ENCODE measurements at regions not wholly inside any gene's neighbourhood (a gene's known extent, or its start where the extent isn't known, plus 50 kb on each side); places are given as distances from the start of the nearest gene placed in this dataset.

- TF ChIP-seq, protein P1, sequence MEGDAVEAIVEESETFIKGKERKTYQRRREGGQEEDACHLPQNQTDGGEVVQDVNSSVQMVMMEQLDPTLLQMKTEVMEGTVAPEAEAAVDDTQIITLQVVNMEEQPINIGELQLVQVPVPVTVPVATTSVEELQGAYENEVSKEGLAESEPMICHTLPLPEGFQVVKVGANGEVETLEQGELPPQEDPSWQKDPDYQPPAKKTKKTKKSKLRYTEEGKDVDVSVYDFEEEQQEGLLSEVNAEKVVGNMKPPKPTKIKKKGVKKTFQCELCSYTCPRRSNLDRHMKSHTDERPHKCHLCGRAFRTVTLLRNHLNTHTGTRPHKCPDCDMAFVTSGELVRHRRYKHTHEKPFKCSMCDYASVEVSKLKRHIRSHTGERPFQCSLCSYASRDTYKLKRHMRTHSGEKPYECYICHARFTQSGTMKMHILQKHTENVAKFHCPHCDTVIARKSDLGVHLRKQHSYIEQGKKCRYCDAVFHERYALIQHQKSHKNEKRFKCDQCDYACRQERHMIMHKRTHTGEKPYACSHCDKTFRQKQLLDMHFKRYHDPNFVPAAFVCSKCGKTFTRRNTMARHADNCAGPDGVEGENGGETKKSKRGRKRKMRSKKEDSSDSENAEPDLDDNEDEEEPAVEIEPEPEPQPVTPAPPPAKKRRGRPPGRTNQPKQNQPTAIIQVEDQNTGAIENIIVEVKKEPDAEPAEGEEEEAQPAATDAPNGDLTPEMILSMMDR (IDR thresholded peaks at IDR 0.05; ENCODE audit: low read length), result no peak
- TF ChIP-seq EZH2 (optimal IDR thresholded peaks at IDR 0.05; ENCODE audit: low read depth, low read length) (no peak), EZH2phosphoT487 (IDR thresholded peaks at IDR 0.05; ENCODE audit: low read length) (no peak)
These were observed 1459.6 kb downstream of the MRPL39 start for GRCh38 chr21:24147674-24148073.
